DOHH2 (cell line): ENCODE measurements at regions not wholly inside any gene's neighbourhood (a gene's known extent, or its start where the extent isn't known, plus 50 kb on each side); places are given as distances from the start of the nearest gene placed in this dataset.

Experiments used
- CTCF ChIP-seq: fragments of 200-600 bp; sonication (generic); IDR thresholded peaks from one replicate; pipeline ENCODE4 v1.5.1; 2014; ENCODE audit warnings: antibody characterized with exemption, mild to moderate bottlenecking, low read depth, low read length; ENCODE audit not compliant: poor library complexity, severe bottlenecking
- EZH2phosphoT487 ChIP-seq: fragments of 200-600 bp; sonication (generic); IDR thresholded peaks from 2 replicates; pipeline ENCODE4 v1.6.1; 2017; ENCODE audit warnings: borderline replicate concordance, mild to moderate bottlenecking, antibody characterized with exemption, low read length, moderate library complexity, mixed read lengths

- no peak for TF ChIP-seq CTCF
- no peak for TF ChIP-seq EZH2phosphoT487
These were observed 923.2 kb downstream of the SH3BGRL start for GRCh38 chrX:82125103-82125502.
